Fibroblast of gingiva (primary cell): ENCODE measurements at regions not wholly inside any gene's neighbourhood (a gene's known extent, or its start where the extent isn't known, plus 50 kb on each side); places are given as distances from the start of the nearest gene placed in this dataset.
"Not testable (repeated sequence)": the region's sequence is repeated elsewhere in the genome, so short reads cannot be mapped to it uniquely, and the experiment has no call there.

Source experiments
- DNase-seq: peaks from one replicate; pipeline ENCODE4 v3.0.0-alpha.2; 2011; ENCODE audit warnings: low read depth

DNA sequence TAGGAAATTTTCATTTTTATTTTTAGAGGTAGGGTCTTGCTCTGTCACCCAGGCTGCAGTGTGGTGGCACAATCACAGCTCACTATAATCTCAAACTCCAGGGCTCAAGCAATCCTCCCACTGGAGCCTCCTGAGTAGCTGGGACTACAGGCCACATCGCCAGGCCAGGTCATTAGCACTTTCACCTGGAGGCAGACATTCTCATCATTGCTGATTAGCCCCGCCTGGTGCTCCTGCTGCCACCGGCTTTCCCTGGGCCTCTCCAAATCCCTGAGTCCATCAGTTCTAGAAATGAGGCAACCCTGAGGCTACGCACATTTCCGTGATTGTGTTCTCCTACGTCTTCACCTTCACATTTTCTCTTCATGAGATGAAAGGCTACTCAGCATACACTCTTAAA lies 607.7 kb upstream of the NRSN1 start:
- DNase-seq, result no peak

DNA sequence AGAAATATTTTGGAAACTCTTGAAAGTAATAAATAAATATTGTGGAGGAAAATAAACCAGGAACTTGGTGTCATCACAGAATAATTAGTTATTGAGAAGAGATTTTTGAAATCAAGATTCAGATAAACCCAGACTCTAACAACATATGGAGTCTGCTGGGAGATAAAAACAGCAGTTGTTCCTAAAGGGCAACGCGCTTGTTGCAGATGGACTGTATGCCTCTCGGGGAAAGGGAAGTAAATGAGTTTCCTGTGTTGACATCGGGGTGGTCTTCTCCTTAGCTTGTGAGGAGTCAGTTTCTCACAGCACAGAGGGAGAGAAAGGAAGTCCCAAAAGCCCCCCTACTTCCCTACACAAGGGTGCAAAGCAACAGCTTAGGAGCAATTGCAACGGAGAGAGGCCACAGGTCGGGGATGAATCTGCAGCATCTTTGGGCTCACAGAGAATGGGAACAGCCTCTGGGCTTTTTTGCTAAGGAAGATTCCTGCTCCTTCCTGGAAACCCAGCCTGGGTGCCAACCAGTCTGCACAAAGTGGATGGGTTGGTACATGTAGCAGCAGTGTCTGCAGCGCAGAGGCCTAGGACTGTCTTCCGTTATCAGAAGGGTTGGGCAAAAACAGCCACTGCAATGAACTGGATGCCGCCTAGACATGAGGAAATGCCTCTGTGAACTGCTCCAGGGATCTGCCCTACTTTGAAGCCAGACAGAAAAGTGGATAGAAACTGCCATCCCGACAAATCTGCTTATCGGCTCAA lies 603.0 kb upstream of the NRSN1 start:
- DNase-seq, result no peak

DNA sequence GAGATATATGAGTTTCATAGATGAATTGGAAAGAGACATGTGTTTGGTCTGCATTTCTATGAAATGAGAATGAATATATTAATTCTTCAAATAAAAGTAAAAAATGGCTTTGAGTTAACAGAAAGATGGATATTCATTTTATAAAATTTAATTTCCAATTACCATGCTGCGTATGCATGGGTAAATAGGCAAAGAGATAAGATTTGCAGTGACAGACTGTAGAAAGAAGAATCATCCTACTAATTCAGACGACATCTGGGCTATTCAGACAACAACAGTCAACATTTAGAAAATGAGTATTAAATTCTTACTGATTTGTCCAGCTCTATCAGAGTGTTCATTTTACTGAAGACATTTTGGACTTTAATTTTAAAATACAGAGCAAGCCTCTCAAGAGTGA lies 602.2 kb upstream of the NRSN1 start:
- no peak for DNase-seq

DNA sequence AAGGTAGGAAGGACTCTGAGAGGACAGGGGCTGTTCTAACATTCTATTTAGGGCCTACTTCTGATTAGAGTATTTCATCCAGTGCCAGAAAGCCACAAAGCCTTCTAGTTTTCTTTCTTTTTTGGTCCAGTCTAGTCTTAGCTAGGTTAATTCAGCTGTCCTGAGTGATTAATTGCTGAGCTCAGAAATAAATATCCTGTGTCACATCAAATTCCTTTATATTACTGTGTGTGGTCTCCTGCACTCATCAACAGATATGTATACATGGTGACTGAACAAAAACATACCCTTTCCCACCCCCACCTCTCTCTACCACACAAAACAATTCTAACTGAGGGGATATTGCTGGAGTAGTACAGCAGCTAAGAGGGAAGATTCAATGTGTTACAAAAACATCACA lies 601.5 kb upstream of the NRSN1 start:
- DNase-seq, result no peak

DNA sequence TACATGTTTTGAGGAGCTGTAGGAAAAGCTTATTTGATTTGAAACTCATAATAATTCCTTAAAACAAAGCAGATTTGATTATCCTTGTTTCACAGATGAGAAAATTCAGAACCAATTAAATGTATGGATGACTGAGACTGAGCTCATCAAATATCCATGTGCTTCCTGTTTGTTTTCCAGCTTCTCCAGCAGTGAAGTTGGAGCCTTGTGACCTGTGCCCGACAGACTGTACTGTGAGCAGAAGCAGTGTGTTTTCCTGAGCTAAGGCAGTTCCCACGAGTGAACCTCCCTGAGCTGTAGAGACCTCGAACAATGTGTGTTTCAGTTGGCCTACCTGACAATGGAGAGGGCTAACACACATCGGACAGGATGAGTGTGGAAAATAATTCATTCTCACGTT lies 599.5 kb upstream of the NRSN1 start:
- no peak for DNase-seq

DNA sequence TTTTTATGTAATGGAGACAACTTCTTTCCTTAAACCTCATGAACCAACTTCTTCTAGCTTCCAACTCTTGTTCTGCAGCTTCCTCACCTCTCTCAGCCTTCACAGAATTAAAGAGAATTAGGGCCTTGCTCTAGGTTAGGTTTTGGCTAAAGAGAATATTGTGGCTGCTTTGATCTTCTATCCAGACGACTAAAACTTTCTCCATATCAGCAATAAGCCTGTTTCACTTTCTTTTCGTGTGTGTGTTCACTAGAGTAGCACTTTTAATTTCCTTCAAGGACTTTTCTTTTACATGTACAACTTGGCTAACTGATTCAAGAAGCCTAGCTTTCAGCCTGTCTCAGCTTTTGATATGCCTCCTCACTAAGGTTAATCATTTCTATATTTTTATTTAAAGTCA lies 596.1 kb upstream of the NRSN1 start:
- DNase-seq, result no peak

DNA sequence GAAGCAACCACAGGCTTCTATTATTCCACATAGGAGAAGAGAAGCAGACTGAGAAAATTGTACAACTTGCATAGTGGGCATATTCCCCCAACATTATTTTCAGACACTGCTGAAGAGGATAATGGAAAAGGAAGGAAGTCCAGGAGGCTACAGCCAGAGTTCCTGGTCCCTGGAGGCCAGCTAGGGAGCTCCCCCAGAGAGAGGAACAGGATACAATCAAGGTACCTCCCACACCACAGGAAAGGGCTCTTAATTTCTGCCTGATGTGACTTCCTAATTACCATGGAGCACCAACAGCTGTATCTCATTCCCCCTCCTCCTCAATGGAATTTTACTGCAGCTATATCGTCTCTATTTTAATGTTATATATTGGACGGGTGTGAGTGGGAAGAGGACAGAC lies 594.3 kb upstream of the NRSN1 start:
- DNase-seq, result no peak

DNA sequence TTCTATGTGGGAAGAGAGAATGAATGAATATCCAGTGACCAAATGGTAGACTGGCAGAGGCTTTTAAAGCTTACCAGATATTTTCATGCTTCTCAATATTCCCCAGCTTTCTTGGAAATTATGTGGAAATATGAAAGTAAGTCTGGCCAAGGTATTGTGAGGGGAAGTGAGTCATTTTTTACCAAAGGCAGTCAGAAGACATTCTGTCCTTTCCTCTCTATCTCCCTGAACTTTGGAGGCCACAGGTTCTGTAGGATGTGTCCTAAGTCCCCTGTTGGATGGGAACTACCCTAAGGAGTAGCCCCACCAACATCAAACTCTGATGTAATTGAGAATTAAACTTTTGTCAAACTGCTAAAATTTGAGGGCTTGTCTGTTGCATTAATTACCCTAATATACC lies 593.8 kb upstream of the NRSN1 start:
- peak; percentile 40 for DNase-seq

DNA sequence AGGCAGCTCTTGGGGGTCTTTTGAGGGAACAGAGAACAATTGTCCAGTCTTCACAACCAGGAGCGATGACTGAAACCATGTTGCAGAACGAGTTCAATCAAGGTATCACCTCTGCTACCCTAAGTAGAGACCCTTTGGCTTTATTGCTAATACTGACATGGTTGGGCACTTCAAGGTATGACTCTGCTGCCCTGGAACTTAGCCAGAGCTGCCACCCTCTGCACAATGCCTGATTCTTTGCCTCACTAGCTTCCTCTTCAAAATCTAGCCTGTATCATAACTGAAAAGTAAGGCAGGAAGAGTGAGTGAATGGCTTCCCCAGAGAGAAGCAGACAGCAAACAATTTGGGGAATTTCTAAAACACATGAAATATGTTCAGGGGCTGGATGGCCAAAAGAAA lies 592.7 kb upstream of the NRSN1 start:
- no peak for DNase-seq

DNA sequence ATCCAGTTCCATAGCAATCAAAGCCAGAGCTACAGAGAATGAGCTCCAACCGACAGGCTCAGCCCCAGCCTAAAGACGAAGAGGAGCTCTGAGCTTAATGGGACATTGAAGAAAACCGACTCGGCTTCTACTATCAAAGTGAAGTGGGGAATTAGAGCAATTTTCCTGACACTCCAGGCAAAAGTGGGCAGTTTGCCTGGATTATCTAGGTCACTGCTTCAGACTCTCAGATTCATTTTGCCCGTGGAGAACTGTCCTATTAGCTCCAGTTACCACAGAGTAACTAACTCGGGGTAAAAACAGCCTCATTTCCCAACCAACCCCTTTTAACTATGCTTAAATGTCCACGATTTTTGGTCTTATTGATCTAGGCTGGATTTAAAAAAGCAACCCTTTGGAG lies 592.1 kb upstream of the NRSN1 start:
- peak; percentile 44 for DNase-seq

DNA sequence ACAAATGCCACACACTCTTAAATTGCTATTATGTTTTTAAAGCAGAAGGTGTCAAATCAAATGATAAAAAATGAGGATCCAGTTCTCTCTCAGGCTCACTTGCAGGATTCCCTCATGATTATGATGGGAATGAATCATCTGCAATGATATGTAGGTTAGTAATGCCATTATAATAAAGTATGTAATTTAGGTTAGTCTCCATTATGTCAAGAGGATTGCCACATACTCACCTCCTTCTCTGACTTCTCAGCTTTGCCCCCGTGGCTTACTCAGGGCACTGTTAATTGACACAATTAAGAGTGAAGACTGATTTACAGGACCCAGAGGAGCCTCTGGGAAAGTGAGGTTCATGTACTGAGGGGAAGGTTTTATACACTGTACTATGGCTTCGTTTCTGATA lies 591.7 kb upstream of the NRSN1 start:
- no peak for DNase-seq

DNA sequence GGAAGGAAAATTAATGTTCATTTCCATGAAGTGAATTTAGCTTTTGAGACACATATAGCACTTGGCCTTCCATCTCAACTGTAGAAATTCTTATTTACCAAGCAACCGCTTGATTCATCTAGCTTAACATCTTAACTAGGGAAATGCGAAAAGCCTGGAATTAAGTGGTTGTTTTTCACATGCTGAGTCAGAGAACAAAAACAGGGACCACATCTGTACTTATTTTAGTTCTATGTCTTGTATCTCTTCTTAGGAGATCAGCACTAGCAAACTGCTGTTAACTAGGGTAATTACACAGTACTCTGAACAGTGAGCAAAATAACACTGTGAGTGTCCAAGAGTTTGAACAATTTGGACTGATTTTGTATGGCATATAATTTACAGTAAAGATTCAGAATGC lies 590.9 kb upstream of the NRSN1 start:
- peak; percentile 18 for DNase-seq

DNA sequence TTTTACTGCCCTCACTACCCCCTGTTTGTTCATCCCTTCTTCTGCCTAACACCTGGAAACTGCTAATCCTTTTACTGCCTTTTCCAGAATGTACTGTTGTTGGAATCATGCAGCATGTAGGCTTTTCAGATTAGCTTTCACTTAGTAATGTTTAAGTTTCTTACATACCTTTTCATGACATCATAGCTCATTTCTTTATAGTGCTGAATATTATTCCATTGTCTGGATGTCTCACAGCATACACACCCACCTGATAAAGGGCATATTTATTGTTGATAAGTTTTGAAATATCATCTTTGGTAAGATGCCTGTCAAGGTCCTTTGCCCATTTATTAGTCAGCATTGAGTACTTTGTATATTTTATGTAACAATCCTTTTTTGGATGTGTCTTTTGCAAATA lies 588.2 kb upstream of the NRSN1 start:
- no peak for DNase-seq

DNA sequence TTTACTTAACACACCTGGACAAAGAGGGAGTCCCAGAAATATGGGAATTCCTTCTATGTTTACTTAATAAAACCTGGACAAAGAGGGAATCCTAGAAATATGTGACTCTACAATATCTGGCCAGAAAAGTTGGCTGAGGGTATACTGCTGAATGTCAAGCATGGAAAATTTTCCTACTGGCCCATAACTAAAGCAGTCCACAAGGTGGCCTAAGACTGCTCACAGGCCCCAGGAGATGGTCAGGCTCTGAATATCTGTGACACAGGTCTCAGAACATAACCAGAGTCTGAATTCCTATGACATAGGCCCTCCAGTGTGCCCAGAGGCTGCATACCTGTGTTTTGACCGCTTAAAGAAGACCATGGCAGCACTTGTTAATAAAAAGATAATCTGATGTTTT lies 578.2 kb upstream of the NRSN1 start:
- DNase-seq, result no peak

DNA sequence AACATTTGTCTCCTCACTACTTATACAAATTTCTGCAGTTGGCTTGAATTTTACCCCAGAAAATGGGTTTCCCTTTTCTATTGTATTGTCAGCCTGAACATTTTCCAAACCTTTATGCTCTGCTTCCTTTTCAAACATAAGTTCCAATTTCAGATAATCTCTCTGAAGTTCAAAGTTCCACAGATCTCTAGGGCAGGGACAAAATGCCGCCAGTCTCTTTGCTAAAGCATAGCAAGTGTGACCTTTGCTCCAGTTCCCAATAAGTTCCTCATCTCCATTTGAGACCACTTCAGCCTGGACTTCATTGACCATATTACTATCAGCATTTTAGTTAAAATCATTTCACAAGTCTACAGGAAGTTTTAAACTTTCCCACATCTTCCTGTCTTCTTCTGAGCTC lies 571.1 kb upstream of the NRSN1 start:
- DNase-seq, result not testable (repeated sequence)

DNA sequence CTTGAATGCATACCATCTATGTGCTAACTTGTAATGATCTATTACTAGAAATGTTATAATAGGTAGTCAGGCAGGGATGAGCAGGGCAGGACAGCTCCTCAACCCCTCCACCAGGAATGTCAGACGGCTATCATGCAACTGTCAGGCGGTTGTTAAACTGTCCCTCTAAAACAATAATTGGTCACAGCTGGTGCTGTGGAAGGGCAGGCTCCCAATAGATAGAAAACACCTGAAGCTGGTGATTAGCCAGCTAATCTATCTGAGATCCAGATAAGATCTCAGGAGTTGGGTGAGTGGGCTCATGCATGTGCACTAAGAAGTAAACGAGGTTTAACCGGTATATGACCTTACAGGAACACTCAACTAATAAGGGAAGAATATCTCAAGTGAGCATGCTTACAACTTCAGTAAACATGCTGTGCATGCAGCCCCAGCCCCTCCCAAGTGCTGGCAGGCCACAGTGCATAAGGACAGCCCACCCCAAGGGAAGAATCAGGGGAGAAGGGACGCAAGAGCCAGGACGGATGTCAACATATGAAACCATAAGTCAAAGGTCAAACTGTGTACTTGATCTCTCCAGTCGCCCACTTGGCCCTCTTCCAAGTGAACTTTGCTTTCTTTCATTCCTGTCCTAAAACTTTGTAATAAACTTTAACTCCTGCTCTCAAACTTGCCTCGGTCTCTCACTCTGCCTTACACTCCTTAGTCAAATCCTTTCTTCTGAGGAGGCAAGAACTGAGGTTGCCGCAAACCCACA lies 566.2 kb upstream of the NRSN1 start:
- no peak for DNase-seq

DNA sequence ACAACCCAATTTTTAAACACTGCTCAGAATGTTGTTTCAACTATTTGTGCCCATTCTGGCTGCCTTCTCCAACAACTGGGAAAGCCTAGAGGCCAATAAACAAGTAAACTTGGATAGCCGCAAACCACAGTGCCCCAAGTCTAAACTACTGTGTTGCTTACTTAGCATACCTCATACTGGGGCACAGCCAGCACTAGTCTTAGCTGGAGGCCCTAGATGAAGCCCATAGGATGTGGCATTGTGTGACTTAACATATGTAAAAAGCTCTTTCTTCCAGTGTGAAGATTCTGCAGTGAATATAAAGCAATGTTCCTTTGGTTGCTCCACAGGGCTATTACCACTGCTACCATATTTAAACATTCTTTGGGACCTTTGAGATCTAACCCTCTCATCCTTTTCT lies 564.3 kb upstream of the NRSN1 start:
- DNase-seq, result no peak

DNA sequence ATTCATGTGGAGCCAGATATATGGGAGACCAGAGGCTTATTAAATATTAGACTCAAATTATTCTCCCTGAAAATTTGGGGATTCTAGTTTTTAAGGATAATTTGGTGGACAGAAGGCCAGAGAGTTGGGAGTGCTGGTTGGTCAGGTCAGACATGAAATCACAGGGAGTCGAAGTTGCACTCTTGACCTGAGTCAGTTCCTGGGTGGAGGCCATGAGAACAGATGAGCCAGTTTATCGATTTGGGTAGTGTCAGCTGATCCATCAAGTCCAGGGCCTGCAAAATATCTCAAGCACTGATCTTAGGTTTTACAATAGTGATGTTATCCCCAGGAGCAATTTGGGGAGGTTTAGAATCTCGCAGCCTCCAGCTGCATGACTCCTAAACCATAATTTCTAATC lies 563.5 kb upstream of the NRSN1 start:
- DNase-seq, result no peak

DNA sequence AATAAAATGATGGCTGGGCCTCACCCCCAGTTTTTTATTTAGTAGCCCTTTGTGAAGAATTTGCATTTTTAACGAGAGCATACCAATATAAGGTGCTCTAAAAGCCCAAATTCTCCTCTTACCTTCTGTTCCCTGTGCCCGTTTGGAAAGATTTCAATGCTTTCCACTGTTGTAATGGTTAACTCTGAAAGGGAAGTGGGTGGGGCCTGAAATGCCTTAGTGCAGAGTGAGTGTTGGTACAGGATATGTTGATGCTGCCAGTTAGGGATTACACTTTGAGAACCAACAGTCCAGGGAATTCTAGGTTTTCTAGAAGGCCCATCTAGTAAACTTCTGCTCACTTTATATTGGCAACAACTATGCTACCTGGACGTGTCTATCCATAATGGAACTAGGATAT lies 562.7 kb upstream of the NRSN1 start:
- no peak for DNase-seq

DNA sequence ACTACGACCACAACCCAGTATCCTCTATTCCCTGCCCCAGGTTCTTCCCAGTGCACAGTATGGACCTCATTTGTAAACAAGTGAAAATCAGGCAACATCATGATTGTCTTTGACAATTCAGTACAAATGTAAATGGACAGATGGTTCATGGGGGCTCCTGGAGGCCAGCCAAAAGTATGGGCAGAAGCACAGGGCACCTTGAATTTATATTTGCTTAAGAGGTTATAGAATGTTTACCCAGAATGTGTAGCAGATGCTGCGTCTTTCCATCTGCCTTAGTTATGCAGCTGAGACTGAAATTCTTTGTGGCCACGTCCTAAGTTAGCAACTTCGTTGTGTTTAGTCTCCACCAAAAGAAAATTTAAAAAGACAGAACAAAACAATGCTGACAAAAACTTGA lies 559.6 kb upstream of the NRSN1 start:
- DNase-seq, result no peak

DNA sequence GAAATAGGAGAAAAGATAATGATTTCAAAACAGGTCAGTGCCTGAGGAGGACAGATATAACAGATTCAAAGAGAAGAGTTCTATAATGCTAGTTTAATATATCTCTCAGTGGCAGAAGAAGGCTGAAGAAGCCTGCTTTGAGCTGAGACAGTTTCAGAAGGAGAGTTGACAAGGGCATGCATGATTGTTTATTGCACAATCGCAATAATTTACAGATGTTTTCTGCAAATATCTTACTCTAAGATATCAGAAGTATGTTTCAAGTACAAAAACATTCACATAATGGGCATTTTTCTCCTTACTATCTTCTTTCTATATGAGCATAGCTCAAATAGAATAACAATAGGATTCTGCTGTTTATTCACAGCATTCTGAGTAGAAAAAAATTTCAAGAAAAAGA lies 557.7 kb upstream of the NRSN1 start:
- DNase-seq, result peak; percentile 5

DNA sequence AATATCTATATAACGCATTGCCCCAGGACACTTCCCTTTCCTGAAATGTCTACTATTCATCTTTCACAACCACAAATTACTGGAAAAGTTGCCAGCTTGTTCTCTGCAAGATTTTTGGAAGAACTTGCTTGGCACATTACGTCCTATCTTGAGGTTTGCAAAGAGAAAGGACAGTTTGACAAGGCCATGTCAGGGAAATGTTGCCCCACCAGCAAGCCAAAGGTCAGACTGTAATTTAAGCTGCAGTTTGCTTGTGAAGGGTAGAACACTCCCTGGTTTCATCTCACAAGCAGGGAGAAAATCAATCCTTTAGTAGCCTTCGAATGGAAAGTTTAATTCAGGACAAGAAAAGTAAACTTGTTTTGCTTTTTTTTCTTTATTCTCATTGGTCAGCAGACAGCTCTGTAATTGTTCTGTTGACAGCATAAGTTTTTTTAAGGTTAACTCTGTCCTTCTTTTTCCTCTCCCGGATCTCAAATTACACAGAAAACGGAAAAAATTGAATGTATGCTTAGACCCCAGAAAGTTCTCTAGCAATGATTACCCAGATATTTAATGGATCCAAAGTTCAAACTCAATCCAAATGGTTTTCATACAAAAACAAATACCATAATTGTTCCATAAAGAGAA lies 541.8 kb upstream of the NRSN1 start:
- DNase-seq, result peak; percentile 96

DNA sequence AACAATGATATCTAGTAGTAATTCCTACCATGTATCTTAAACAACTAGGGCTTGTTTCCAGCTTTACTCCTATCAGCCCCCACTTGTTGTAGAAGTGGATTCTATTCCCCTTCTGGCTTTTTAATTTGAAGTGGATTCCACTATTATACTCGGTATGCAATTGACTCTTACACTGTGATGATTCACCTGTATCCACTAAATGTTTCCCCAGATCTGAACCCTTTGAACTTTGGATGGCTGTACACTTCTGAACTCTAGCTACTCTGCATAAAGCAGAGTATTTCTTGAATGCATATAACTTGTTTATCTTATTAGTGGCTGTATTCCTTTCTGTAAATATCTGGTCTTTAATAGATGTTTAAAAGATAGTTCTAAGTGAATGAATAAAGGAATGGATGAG lies 538.4 kb upstream of the NRSN1 start:
- DNase-seq, result no peak
